Loucy (cell line): ENCODE measurements at regions not wholly inside any gene's neighbourhood (a gene's known extent, or its start where the extent isn't known, plus 50 kb on each side); places are given as distances from the start of the nearest gene placed in this dataset.

Experiments
- EZH2phosphoT487 ChIP-seq: fragments of 200-600 bp; IDR thresholded peaks from 2 replicates; pipeline ENCODE4 v1.6.1; 2018; ENCODE audit warnings: antibody characterized with exemption, mild to moderate bottlenecking, moderate library complexity, borderline replicate concordance
- TF ChIP-seq, protein P1 (sequence below): fragments of 200-600 bp; sonication (generic); conservative IDR thresholded peaks from 2 replicates; pipeline ENCODE4 v1.5.1; 2014; ENCODE audit warnings: mild to moderate bottlenecking, antibody characterized with exemption, low read length

GRCh38 chr12:125586441-125586840 lies 521.2 kb downstream of the AACS start:
- TF ChIP-seq, protein P1, sequence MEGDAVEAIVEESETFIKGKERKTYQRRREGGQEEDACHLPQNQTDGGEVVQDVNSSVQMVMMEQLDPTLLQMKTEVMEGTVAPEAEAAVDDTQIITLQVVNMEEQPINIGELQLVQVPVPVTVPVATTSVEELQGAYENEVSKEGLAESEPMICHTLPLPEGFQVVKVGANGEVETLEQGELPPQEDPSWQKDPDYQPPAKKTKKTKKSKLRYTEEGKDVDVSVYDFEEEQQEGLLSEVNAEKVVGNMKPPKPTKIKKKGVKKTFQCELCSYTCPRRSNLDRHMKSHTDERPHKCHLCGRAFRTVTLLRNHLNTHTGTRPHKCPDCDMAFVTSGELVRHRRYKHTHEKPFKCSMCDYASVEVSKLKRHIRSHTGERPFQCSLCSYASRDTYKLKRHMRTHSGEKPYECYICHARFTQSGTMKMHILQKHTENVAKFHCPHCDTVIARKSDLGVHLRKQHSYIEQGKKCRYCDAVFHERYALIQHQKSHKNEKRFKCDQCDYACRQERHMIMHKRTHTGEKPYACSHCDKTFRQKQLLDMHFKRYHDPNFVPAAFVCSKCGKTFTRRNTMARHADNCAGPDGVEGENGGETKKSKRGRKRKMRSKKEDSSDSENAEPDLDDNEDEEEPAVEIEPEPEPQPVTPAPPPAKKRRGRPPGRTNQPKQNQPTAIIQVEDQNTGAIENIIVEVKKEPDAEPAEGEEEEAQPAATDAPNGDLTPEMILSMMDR: no peak
- TF ChIP-seq EZH2phosphoT487: no peak
